ENCODE measurements at regions not wholly inside any gene's neighbourhood (a gene's known extent, or its start where the extent isn't known, plus 50 kb on each side); places are given as distances from the start of the nearest gene placed in this dataset.

GRCh38 chr17:17416400-17417360 is 60.1 kb upstream of the MED9 start (continued):
- TF ChIP-seq ZNF574 (CRISPR knock-in tag; IDR thresholded peaks at IDR 0.05) (peak; percentile 36; the same call in 1 of the 2 replicates), FIP1L1 (IDR thresholded peaks at IDR 0.05; ENCODE audit: borderline replicate concordance, insufficient read depth, low read depth, low read length) (no peak), BHLHE40 (IDR thresholded peaks at IDR 0.05; ENCODE audit: low read length) (no peak), JUND (CRISPR knock-in tag; IDR thresholded peaks at IDR 0.05) (no peak; the same call in 1 of the 2 replicates), HHEX (CRISPR knock-in tag; IDR thresholded peaks at IDR 0.05) (no peak), MAFK (conservative IDR thresholded peaks at IDR 0.05 in 1 of 2, IDR thresholded peaks at IDR 0.05 in 1 of 2; ENCODE audit: low read length in 2 of 2) (peak; percentile 73 to 92), ZFY (CRISPR knock-in tag; IDR thresholded peaks at IDR 0.05) (peak; percentile 74), MEIS1 (CRISPR knock-in tag; IDR thresholded peaks at IDR 0.05; ENCODE audit: borderline replicate concordance) (peak; percentile 84; the same call in 1 of the 2 replicates), JDP2 (CRISPR knock-in tag; IDR thresholded peaks at IDR 0.05; ENCODE audit: borderline replicate concordance) (no peak), SP1 (IDR thresholded peaks at IDR 0.05) (no peak), SP1 (CRISPR knock-in tag; IDR thresholded peaks at IDR 0.05) (no peak; the same call in 1 of the 2 replicates), ZNF549 (CRISPR knock-in tag; IDR thresholded peaks at IDR 0.05) (no peak), ZNF251 (CRISPR knock-in tag; IDR thresholded peaks at IDR 0.05) (no peak), ZBTB44 (CRISPR knock-in tag; IDR thresholded peaks at IDR 0.05) (no peak), ZBTB42 (CRISPR knock-in tag; IDR thresholded peaks at IDR 0.05) (0 out of 2 replicates have a peak, but pooled peaks have one; percentile 51), TARDBP (CRISPR knock-in tag; IDR thresholded peaks at IDR 0.05) (no peak), SMAD1 (CRISPR knock-in tag; IDR thresholded peaks at IDR 0.05; ENCODE audit: borderline replicate concordance, low read depth) (no peak), HDAC2 (CRISPR knock-in tag; IDR thresholded peaks at IDR 0.05) (0 out of 2 replicates have a peak, but pooled peaks have one; percentile 31), ZNF510 (CRISPR knock-in tag; IDR thresholded peaks at IDR 0.05; ENCODE audit: low read depth) (0 out of 2 replicates have a peak, but pooled peaks have one; percentile 59), DRAP1 (CRISPR knock-in tag; IDR thresholded peaks at IDR 0.05) (no peak), MED1 (CRISPR knock-in tag; IDR thresholded peaks at IDR 0.05) (peak; percentile 88)
